GM23338 (cell line): ENCODE measurements at regions not wholly inside any gene's neighbourhood (a gene's known extent, or its start where the extent isn't known, plus 50 kb on each side); places are given as distances from the start of the nearest gene placed in this dataset.

Source experiments
- POLR2AphosphoS5 ChIP-seq: IDR thresholded peaks from 2 replicates; pipeline ENCODE4 v1.6.1; 2016; ENCODE audit warnings: antibody characterized with exemption, low read depth
- TF ChIP-seq, protein P1 (sequence below), 2 experiments: fragments of 200-600 bp in 1 of 2; sonication (generic) in 1 of 2; conservative IDR thresholded peaks; 2 replicates each; pipeline versions ENCODE4 v1.5.1 to v1.6.1; 2016 to 2017; ENCODE audit warnings: antibody characterized with exemption in 2 of 2, low read depth in 2 of 2, mild to moderate bottlenecking in 2 of 2, moderate library complexity in 1 of 2

DNA sequence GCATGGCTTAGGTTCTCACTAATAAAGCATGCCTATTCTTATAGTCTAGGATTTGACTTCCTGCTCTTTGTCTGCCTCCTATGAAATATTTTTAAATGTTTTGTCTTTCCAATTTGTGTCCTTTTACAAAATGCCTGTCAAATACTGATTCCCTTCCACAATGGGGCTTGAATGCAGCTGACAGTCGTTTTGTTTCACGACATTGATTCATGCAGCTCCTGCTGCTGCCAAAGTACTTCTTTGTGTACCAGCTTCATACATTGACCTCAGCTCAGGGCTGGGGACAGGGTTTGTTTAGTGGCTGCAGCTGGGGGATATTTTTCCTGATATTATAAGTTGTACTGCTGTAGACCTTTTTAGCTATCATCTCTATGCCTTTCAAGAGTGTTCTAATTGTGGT is 371.9 kb upstream of the CHRM2 start:
- TF ChIP-seq, protein P1, sequence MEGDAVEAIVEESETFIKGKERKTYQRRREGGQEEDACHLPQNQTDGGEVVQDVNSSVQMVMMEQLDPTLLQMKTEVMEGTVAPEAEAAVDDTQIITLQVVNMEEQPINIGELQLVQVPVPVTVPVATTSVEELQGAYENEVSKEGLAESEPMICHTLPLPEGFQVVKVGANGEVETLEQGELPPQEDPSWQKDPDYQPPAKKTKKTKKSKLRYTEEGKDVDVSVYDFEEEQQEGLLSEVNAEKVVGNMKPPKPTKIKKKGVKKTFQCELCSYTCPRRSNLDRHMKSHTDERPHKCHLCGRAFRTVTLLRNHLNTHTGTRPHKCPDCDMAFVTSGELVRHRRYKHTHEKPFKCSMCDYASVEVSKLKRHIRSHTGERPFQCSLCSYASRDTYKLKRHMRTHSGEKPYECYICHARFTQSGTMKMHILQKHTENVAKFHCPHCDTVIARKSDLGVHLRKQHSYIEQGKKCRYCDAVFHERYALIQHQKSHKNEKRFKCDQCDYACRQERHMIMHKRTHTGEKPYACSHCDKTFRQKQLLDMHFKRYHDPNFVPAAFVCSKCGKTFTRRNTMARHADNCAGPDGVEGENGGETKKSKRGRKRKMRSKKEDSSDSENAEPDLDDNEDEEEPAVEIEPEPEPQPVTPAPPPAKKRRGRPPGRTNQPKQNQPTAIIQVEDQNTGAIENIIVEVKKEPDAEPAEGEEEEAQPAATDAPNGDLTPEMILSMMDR (conservative IDR thresholded peaks at IDR 0.05; ENCODE audit: low read depth in 2 of 2): no peak
- TF ChIP-seq POLR2AphosphoS5: no peak
